ENCODE measurements at regions not wholly inside any gene's neighbourhood (a gene's known extent, or its start where the extent isn't known, plus 50 kb on each side); places are given as distances from the start of the nearest gene placed in this dataset.

GRCh38 chr12:127051139-127051538, 1215.8 kb upstream of the TMEM132C start:
- no peak for TF ChIP-seq CTCF (IDR thresholded peaks at IDR 0.05)
- no peak for TF ChIP-seq POLR2A (IDR thresholded peaks at IDR 0.05)
